GM19395 (cell line): ENCODE measurements at regions not wholly inside any gene's neighbourhood (a gene's known extent, or its start where the extent isn't known, plus 50 kb on each side); places are given as distances from the start of the nearest gene placed in this dataset.
"Not testable (repeated sequence)": the region's sequence is repeated elsewhere in the genome, so short reads cannot be mapped to it uniquely, and the experiment has no call there.

ENCODE experiments used
- ATAC-seq: cut with Tn5 transposase; IDR thresholded peaks from one replicate; pipeline ENCODE4 v1.9.1; 2021; ENCODE audit warnings: mild to moderate bottlenecking, moderate library complexity; ENCODE audit not compliant: unreplicated experiment

GRCh38 chr12:83800022-83800421 lies 1112.6 kb downstream of the SLC6A15 start:
- no peak for ATAC-seq

GRCh38 chr12:83796531-83796930 lies 1109.8 kb downstream of the TMTC2 start:
- no peak for ATAC-seq

- ATAC-seq = no peak
Measured at GRCh38 chr12:83793616-83794015, 1106.9 kb downstream of the TMTC2 start.

GRCh38 chr12:83784298-83784890 lies 1097.7 kb downstream of the TMTC2 start:
- ATAC-seq = no peak

GRCh38 chr12:83779526-83779925 lies 1092.8 kb downstream of the TMTC2 start:
- no peak for ATAC-seq

- no peak for ATAC-seq
Measured at GRCh38 chr12:83769151-83769550, 1082.4 kb downstream of the TMTC2 start.

GRCh38 chr12:83767723-83768122 lies 1081.0 kb downstream of the TMTC2 start:
- ATAC-seq = no peak

- ATAC-seq = no peak
Measured at GRCh38 chr12:83763425-83763824, 1076.7 kb downstream of the TMTC2 start.

GRCh38 chr12:83759906-83760305 lies 1073.2 kb downstream of the TMTC2 start:
- ATAC-seq = no peak

- ATAC-seq = no peak
Measured at GRCh38 chr12:83758888-83759631, 1072.4 kb downstream of the TMTC2 start.

GRCh38 chr12:83753904-83754303 lies 1067.2 kb downstream of the TMTC2 start:
- no peak for ATAC-seq

- ATAC-seq = no peak
Measured at GRCh38 chr12:83753205-83753604, 1066.5 kb downstream of the TMTC2 start.

- no peak for ATAC-seq
Measured at GRCh38 chr12:83739607-83740006, 1052.9 kb downstream of the TMTC2 start.

- ATAC-seq = no peak
Measured at GRCh38 chr12:83710851-83711250, 1024.1 kb downstream of the TMTC2 start.

GRCh38 chr12:83709899-83710298 lies 1023.2 kb downstream of the TMTC2 start:
- no peak for ATAC-seq

- ATAC-seq = no peak
Measured at GRCh38 chr12:83700838-83701237, 1014.1 kb downstream of the TMTC2 start.

GRCh38 chr12:83696311-83696710 lies 1009.6 kb downstream of the TMTC2 start:
- ATAC-seq = not testable (repeated sequence)

- ATAC-seq = no peak
Measured at GRCh38 chr12:83691730-83692129, 1005.0 kb downstream of the TMTC2 start.

GRCh38 chr12:83690465-83690864 lies 1003.8 kb downstream of the TMTC2 start:
- no peak for ATAC-seq

- no peak for ATAC-seq
Measured at GRCh38 chr12:83689333-83689732, 1002.6 kb downstream of the TMTC2 start.

- no peak for ATAC-seq
Measured at GRCh38 chr12:83676781-83677295, 990.1 kb downstream of the TMTC2 start.

GRCh38 chr12:83666690-83667089 lies 980.0 kb downstream of the TMTC2 start:
- ATAC-seq = no peak
